AG10803 (cell line): ENCODE measurements at regions not wholly inside any gene's neighbourhood (a gene's known extent, or its start where the extent isn't known, plus 50 kb on each side); places are given as distances from the start of the nearest gene placed in this dataset.

Experiments
- DNase-seq: peaks from one replicate; pipeline ENCODE4 v3.0.0; 2010; ENCODE audit warnings: low read depth
- H3K4me3 ChIP-seq: 2 replicates; pipeline ENCODE4 v1.5.1; 2011; ENCODE audit warnings: mild to moderate bottlenecking, low read length, control low read depth
- TF ChIP-seq, protein P1 (sequence below): conservative IDR thresholded peaks from 2 replicates; pipeline ENCODE4 v1.5.1; 2011; ENCODE audit warnings: mild to moderate bottlenecking, low read length, control low read depth, inconsistent platforms

GRCh38 chr4:62484357-62484756 is 1284.2 kb downstream of the ADGRL3 start:
- no peak overlapping the region for H3K4me3 ChIP-seq
- TF ChIP-seq, protein P1, sequence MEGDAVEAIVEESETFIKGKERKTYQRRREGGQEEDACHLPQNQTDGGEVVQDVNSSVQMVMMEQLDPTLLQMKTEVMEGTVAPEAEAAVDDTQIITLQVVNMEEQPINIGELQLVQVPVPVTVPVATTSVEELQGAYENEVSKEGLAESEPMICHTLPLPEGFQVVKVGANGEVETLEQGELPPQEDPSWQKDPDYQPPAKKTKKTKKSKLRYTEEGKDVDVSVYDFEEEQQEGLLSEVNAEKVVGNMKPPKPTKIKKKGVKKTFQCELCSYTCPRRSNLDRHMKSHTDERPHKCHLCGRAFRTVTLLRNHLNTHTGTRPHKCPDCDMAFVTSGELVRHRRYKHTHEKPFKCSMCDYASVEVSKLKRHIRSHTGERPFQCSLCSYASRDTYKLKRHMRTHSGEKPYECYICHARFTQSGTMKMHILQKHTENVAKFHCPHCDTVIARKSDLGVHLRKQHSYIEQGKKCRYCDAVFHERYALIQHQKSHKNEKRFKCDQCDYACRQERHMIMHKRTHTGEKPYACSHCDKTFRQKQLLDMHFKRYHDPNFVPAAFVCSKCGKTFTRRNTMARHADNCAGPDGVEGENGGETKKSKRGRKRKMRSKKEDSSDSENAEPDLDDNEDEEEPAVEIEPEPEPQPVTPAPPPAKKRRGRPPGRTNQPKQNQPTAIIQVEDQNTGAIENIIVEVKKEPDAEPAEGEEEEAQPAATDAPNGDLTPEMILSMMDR = no peak
- no peak for DNase-seq

GRCh38 chr4:62482355-62482754 is 1282.2 kb downstream of the ADGRL3 start:
- TF ChIP-seq, protein P1 = no peak
- no peak for DNase-seq
- no peak overlapping the region for H3K4me3 ChIP-seq

DNA sequence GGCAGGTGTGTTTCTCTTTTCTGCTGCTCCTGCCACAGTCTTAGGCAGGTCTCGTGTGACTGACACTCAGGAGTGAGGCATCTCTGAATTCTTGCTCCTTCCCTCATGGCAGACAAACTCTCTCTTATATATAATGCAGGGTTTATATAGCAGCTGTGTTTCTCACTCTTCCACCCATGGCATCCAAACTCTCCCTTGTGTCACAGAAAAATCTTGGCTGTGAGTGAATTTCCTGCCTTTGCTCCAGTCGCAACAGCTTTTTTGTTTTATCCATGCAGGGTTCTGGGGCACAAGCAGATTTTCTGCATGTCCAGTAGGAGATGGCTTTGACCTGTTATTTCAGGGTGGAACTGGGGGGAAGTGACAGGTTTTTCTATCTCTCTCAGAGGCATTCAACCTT is 1275.5 kb downstream of the ADGRL3 start:
- no peak for DNase-seq
- no peak overlapping the region for H3K4me3 ChIP-seq
- TF ChIP-seq, protein P1 = no peak

GRCh38 chr4:62474802-62475201 is 1274.7 kb downstream of the ADGRL3 start:
- no peak for DNase-seq
- H3K4me3 ChIP-seq = no peak overlapping the region
- TF ChIP-seq, protein P1 = no peak

DNA sequence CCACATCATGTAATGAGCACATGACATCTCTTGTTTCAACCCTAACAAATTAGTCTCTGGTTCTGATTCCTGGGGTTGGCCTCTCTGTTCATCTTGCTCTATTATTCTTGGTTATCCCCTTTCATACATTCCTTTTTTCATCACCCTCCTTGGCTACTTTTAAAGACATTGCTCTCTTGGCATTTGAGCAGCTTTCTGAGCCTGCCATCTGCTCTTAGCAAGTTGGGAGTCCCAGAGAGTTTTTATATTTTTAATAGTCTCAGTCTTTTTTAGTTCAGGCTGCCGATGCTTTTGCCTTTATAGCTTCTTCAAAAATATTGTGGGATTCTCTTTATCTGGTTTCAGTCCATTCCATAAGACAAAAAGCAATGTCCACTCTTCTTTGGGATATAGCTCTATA is 1270.9 kb downstream of the ADGRL3 start:
- no peak overlapping the region for H3K4me3 ChIP-seq
- no peak for DNase-seq
- TF ChIP-seq, protein P1 = no peak

- TF ChIP-seq, protein P1 = no peak
- no peak for DNase-seq
- no peak overlapping the region for H3K4me3 ChIP-seq
Observed at GRCh38 chr4:62470421-62470983, 1270.4 kb downstream of the ADGRL3 start.

DNA sequence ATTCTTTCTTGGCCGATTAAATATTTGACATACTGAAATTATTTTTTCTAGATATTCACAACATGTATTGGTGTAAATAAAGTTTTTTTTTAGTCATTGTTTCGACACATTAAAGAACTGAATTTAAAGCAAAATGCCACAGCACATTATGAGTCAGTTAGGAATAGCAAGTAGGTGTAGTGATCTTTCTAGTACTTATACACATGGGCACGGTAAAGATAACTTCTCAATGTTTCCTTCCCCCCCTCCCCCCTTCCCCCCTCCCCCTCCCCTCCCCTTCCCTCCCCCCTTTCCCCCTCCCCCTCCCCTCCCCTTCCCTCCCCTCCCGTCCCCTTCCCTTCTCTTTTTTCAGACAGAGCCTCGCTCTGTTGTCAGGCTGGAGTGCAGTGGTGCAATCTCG is 1269.9 kb downstream of the ADGRL3 start:
- TF ChIP-seq, protein P1 = no peak
- no peak for DNase-seq
- H3K4me3 ChIP-seq = no peak overlapping the region
